ENCODE measurements at regions not wholly inside any gene's neighbourhood (a gene's known extent, or its start where the extent isn't known, plus 50 kb on each side); places are given as distances from the start of the nearest gene placed in this dataset.
A peak's percentile ranks its signal among the peaks of the same experiment; 100 is the strongest.

DNA sequence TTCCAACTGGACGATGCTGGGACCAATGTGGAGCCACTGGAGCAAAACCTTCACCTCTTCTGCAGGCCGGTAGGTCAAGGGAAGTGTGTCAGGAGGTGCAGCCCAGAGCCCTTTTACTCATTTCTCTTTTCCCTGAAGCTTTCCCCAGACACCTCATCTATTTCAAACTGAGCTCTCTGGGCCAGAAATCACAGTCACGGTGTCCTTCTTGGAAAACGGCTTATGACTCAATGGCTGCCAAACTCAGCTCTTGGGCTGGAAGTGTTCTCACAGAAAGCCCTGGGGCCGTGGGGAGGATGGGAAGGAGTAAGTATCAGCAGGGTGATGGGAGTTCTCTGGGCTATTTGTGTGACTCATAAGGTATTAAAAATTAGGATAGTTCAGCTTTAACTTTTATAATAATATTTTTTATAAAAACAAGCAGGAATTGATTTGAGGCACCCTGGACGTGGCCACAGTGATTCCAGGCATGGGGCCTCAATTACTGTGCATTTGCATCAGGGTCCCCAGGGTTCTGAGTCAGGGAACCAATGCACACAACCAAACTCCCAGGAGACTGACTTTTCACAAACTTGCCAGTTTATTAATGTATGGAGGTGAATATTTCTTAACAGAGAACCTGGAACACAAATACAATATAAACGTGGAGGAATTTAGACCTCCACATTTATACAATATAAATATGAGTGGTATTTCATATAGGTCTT, 187.4 kb upstream of the TMEM72 start:
- Histone ChIP-seq H2AFZ (ENCODE audit: insufficient read depth, low read length, poor library complexity) (no peak overlapping the region), H3K79me1 (ENCODE audit: low read length) (peaks cover 3% of the 10 kb centered on the region), H2AK5ac (ENCODE audit: low read length) (no peak overlapping the region), H4K8ac (ENCODE audit: low read depth, low read length) (peak overlapping the region; percentile 19), H3K14ac (ENCODE audit: low read length) (no peak overlapping the region), H3K9me3 (ENCODE audit: insufficient read depth, low read depth, low read length) (peaks cover 3% of the 10 kb centered on the region), H4K12ac (ENCODE audit: low read depth, low read length) (no peak overlapping the region), H3K27ac (ENCODE audit: low read depth, low read length) (no peak overlapping the region), H3K9ac (ENCODE audit: low read length) (no peak overlapping the region), H2BK12ac (ENCODE audit: low read length) (no peak overlapping the region), H3K36me3 (ENCODE audit: control insufficient read depth in 1 of 2, insufficient read depth in 2 of 2, low read length in 2 of 2) (peaks cover 0 to 1% of the 10 kb centered on the region in 2 experiments), H3K23ac (ENCODE audit: low read length) (no peak overlapping the region), H3K4me2 (ENCODE audit: low read length) (no peak overlapping the region), H3K79me2 (ENCODE audit: control insufficient read depth, insufficient read depth, low read length, poor library complexity) (peaks cover 1% of the 10 kb centered on the region), H2BK120ac (ENCODE audit: insufficient read depth, low read length, poor library complexity) (no peak overlapping the region), H4K91ac (ENCODE audit: low read depth, low read length) (peak overlapping the region; percentile 47), H3K4ac (ENCODE audit: low read depth, low read length) (no peak overlapping the region), H2BK5ac (ENCODE audit: low read depth, low read length, poor library complexity) (no peak overlapping the region), H3K4me3 (ENCODE audit: low read depth, low read length) (no peak overlapping the region), H3K27me3 (ENCODE audit: insufficient read depth, low read length) (no peaks in the 10 kb centered on the region), H3K18ac (ENCODE audit: low read length) (no peak overlapping the region), H3K4me1 (ENCODE audit: control insufficient read depth in 1 of 2, insufficient read depth in 2 of 2, low read length in 2 of 2) (peaks cover 3 to 4% of the 10 kb centered on the region in 2 experiments)
- peak; percentile 15 to 19 for DNase-seq
- no CpG with 5 or more reads among the region's 7 CpGs for WGBS (ENCODE audit: extremely low coverage, insufficient coverage, insufficient read length)

DNA sequence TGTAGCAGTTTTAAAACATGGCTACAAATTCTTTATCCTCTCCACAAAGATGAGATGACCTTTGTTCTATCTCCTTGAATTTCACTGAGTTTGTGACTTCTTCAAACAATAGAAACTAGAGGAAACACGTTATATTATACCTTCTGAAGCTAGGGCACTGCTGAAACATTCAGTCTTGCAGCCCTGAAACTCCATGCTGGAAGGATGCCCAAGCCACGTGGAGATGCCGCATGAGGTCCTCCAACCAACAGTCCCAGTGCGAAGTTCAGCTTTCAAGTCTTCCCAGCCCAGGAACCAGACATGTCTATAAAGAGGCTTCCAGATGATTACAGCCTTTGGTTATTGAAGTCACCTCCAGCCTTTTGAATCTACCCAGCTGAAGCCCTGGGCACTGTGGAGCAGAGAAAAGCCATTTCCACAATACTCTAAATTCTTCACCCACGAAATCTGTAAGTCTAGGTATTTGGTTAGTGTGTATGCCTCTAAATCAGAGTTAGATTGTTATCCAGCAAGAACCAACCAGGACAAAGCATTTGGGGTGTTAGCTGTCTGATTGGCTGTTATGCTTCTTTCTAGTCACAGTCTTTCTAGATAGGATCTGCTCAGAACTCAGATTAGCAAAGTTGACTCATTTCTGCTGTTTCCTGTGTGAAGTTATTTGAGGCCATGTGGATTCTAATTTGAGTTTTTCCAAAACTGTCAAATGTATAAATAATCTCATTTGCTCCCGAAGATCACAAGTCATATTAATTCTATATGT, 186.5 kb upstream of the TMEM72 start:
- peak overlapping the region; percentile 92 for H2BK12ac ChIP-seq (ENCODE audit: low read length)
- H3K18ac ChIP-seq (ENCODE audit: low read length): no peak overlapping the region
- peaks cover 3% of the 10 kb centered on the region for H3K9me3 ChIP-seq (ENCODE audit: insufficient read depth, low read depth, low read length)
- WGBS (ENCODE audit: extremely low coverage, insufficient coverage, insufficient read length): no CpG with 5 or more reads among the region's 6 CpGs
- peaks cover 3 to 4% of the 10 kb centered on the region in 2 experiments for H3K4me1 ChIP-seq (ENCODE audit: control insufficient read depth in 1 of 2, insufficient read depth in 2 of 2, low read length in 2 of 2)
- H4K91ac ChIP-seq (ENCODE audit: low read depth, low read length): peak overlapping the region; percentile 47
- H3K27ac ChIP-seq (ENCODE audit: low read depth, low read length): peak overlapping the region; percentile 32
- H2BK120ac ChIP-seq (ENCODE audit: insufficient read depth, low read length, poor library complexity): peak overlapping the region; percentile 80
- no peak overlapping the region for H3K9ac ChIP-seq (ENCODE audit: low read length)
- H3K4ac ChIP-seq (ENCODE audit: low read depth, low read length): no peak overlapping the region
- peaks cover 1% of the 10 kb centered on the region for H3K79me2 ChIP-seq (ENCODE audit: control insufficient read depth, insufficient read depth, low read length, poor library complexity)
- H3K4me2 ChIP-seq (ENCODE audit: low read length): no peak overlapping the region
- no peak overlapping the region for H2AK5ac ChIP-seq (ENCODE audit: low read length)
- H4K8ac ChIP-seq (ENCODE audit: low read depth, low read length): no peak overlapping the region
- H3K23ac ChIP-seq (ENCODE audit: low read length): no peak overlapping the region
- DNase-seq: peak; percentile 53 to 65
- peak overlapping the region; percentile 44 for H3K14ac ChIP-seq (ENCODE audit: low read length)
- H3K4me3 ChIP-seq (ENCODE audit: low read depth, low read length): no peak overlapping the region
- peaks cover 3% of the 10 kb centered on the region for H3K79me1 ChIP-seq (ENCODE audit: low read length)
- H2AFZ ChIP-seq (ENCODE audit: insufficient read depth, low read length, poor library complexity): no peak overlapping the region
- no peak overlapping the region for H4K12ac ChIP-seq (ENCODE audit: low read depth, low read length)
- H2BK5ac ChIP-seq (ENCODE audit: low read depth, low read length, poor library complexity): peak overlapping the region; percentile 40
- peaks cover 0 to 1% of the 10 kb centered on the region in 2 experiments for H3K36me3 ChIP-seq (ENCODE audit: control insufficient read depth in 1 of 2, insufficient read depth in 2 of 2, low read length in 2 of 2)
- H3K27me3 ChIP-seq (ENCODE audit: insufficient read depth, low read length): no peaks in the 10 kb centered on the region

DNA sequence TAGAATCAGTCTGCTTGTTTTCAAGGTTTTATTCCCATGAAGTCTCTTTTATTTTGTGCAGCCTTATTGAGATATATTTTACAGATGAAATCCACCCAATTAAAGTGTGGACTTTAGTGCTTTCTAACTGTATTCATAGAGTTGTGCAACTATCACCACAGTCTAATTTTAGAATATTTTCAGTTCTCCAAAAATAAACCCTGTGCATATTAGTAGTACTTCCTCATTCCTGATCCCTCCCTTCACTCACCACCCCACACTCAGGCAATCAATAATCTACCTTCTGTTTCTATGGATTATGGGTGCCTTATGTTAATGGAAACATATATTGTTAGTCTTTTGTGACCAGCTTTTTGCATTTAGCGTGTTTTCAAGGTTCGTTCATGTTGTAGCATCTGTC, 185.7 kb upstream of the TMEM72 start:
- H3K4me2 ChIP-seq (ENCODE audit: low read length): no peak overlapping the region
- H3K4me1 ChIP-seq (ENCODE audit: control insufficient read depth in 1 of 2, insufficient read depth in 2 of 2, low read length in 2 of 2): peaks cover 3 to 4% of the 10 kb centered on the region in 2 experiments
- peaks cover 3% of the 10 kb centered on the region for H3K9me3 ChIP-seq (ENCODE audit: insufficient read depth, low read depth, low read length)
- no peak overlapping the region for H2BK12ac ChIP-seq (ENCODE audit: low read length)
- peaks cover 3% of the 10 kb centered on the region for H3K79me1 ChIP-seq (ENCODE audit: low read length)
- no peak overlapping the region for H2AFZ ChIP-seq (ENCODE audit: insufficient read depth, low read length, poor library complexity)
- no peak overlapping the region for H4K12ac ChIP-seq (ENCODE audit: low read depth, low read length)
- H2BK120ac ChIP-seq (ENCODE audit: insufficient read depth, low read length, poor library complexity): no peak overlapping the region
- no peak overlapping the region for H3K18ac ChIP-seq (ENCODE audit: low read length)
- H4K8ac ChIP-seq (ENCODE audit: low read depth, low read length): no peak overlapping the region
- H3K4me3 ChIP-seq (ENCODE audit: low read depth, low read length): no peak overlapping the region
- peaks cover 1% of the 10 kb centered on the region for H3K79me2 ChIP-seq (ENCODE audit: control insufficient read depth, insufficient read depth, low read length, poor library complexity)
- no peak overlapping the region for H3K14ac ChIP-seq (ENCODE audit: low read length)
- H2BK5ac ChIP-seq (ENCODE audit: low read depth, low read length, poor library complexity): no peak overlapping the region
- DNase-seq: no peak
- H3K36me3 ChIP-seq (ENCODE audit: control insufficient read depth in 1 of 2, insufficient read depth in 2 of 2, low read length in 2 of 2): peaks cover 0 to 1% of the 10 kb centered on the region in 2 experiments
- no peaks in the 10 kb centered on the region for H3K27me3 ChIP-seq (ENCODE audit: insufficient read depth, low read length)
- no peak overlapping the region for H4K91ac ChIP-seq (ENCODE audit: low read depth, low read length)
- H3K4ac ChIP-seq (ENCODE audit: low read depth, low read length): no peak overlapping the region
- H3K23ac ChIP-seq (ENCODE audit: low read length): no peak overlapping the region
- H2AK5ac ChIP-seq (ENCODE audit: low read length): no peak overlapping the region
- WGBS (ENCODE audit: extremely low coverage, insufficient coverage, insufficient read length): no CpG with 5 or more reads among the region's 2 CpGs
- H3K9ac ChIP-seq (ENCODE audit: low read length): no peak overlapping the region
- H3K27ac ChIP-seq (ENCODE audit: low read depth, low read length): no peak overlapping the region

DNA sequence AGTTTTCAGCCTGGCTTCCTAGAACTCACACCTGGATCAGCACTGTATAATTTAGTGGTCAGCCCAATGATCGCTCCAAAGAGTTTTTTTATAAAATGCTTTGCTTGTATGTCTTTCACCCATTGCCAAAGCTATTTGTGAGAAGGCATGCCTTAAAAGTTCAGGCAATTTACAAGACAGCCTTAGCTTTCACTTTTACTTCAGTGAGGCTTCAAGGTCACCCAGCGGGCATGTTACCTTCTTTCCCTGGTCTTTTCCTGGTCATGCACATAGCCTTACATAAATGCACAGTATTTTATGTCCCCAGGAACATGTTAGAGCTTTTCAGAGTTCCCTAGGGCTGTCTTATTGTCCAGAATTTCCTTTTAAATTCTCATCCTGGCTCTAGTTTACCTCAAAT, 179.9 kb upstream of the TMEM72 start:
- Histone ChIP-seq H3K79me1 (ENCODE audit: low read length) (no peaks in the 10 kb centered on the region), H3K79me2 (ENCODE audit: control insufficient read depth, insufficient read depth, low read length, poor library complexity) (no peaks in the 10 kb centered on the region), H2BK120ac (ENCODE audit: insufficient read depth, low read length, poor library complexity) (no peak overlapping the region), H4K8ac (ENCODE audit: low read depth, low read length) (no peak overlapping the region), H3K23ac (ENCODE audit: low read length) (no peak overlapping the region), H3K36me3 (ENCODE audit: control insufficient read depth in 1 of 2, insufficient read depth in 2 of 2, low read length in 2 of 2) (no peaks in the 10 kb centered on the region), H3K14ac (ENCODE audit: low read length) (no peak overlapping the region), H2AK5ac (ENCODE audit: low read length) (no peak overlapping the region), H2BK5ac (ENCODE audit: low read depth, low read length, poor library complexity) (no peak overlapping the region), H3K4me3 (ENCODE audit: low read depth, low read length) (no peak overlapping the region), H3K9ac (ENCODE audit: low read length) (no peak overlapping the region), H3K27ac (ENCODE audit: low read depth, low read length) (peak overlapping the region; percentile 1), H4K12ac (ENCODE audit: low read depth, low read length) (no peak overlapping the region), H3K18ac (ENCODE audit: low read length) (no peak overlapping the region), H3K9me3 (ENCODE audit: insufficient read depth, low read depth, low read length) (no peaks in the 10 kb centered on the region), H3K27me3 (ENCODE audit: insufficient read depth, low read length) (no peaks in the 10 kb centered on the region), H2AFZ (ENCODE audit: insufficient read depth, low read length, poor library complexity) (no peak overlapping the region), H4K91ac (ENCODE audit: low read depth, low read length) (no peak overlapping the region), H2BK12ac (ENCODE audit: low read length) (no peak overlapping the region), H3K4me1 (ENCODE audit: control insufficient read depth in 1 of 2, insufficient read depth in 2 of 2, low read length in 2 of 2) (peaks cover 0 to 5% of the 10 kb centered on the region in 2 experiments), H3K4me2 (ENCODE audit: low read length) (no peak overlapping the region), H3K4ac (ENCODE audit: low read depth, low read length) (no peak overlapping the region)
- no peak for DNase-seq
- WGBS (ENCODE audit: extremely low coverage, insufficient coverage, insufficient read length): no CpG with 5 or more reads among the region's 2 CpGs

Data from trophoblast cell (in vitro differentiated cells and primary cell).